SKM-1 (cell line): ENCODE measurements at regions not wholly inside any gene's neighbourhood (a gene's known extent, or its start where the extent isn't known, plus 50 kb on each side); places are given as distances from the start of the nearest gene placed in this dataset.

Source experiments
- DNase-seq: peaks from one replicate; lab custom pipeline; 2025; ENCODE audit not compliant: unreplicated experiment; lab: John Stamatoyannopoulos, UW

DNA sequence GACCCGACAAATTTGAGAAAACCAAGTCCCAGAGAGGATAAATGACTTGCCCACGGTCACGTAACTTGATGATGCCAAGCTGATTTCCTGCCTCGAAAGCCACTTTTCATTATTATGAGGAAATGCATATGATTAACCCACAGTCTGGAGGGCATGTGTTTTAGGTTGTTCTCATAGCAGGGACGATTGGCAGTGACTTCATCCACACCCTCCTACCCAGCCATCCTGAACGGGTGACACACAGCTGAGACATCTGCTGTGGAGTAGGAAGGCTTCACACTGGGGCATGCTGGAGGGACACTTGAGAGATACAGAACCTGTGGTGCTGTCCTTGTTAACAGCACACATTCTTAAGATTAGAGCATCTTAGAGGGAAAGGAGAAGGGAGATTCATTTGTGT is 65.4 kb upstream of the WDFY2 start:
- no peak for DNase-seq

GRCh38 chr13:51519771-51520216 is 64.5 kb upstream of the WDFY2 start:
- no peak for DNase-seq

GRCh38 chr13:51520524-51520923 is 63.7 kb upstream of the WDFY2 start:
- peak; percentile 15 for DNase-seq

GRCh38 chr13:51523082-51523518 is 61.2 kb upstream of the WDFY2 start:
- DNase-seq, result peak; percentile 52

- no peak for DNase-seq
Measured at GRCh38 chr13:51524312-51524711, 60.0 kb upstream of the WDFY2 start.

GRCh38 chr13:51524829-51525566 is 59.3 kb upstream of the WDFY2 start:
- no peak for DNase-seq

- DNase-seq, result no peak
Measured at GRCh38 chr13:51525567-51526167, 58.6 kb upstream of the WDFY2 start.

GRCh38 chr13:51526202-51526601 is 58.1 kb upstream of the WDFY2 start:
- no peak for DNase-seq

DNA sequence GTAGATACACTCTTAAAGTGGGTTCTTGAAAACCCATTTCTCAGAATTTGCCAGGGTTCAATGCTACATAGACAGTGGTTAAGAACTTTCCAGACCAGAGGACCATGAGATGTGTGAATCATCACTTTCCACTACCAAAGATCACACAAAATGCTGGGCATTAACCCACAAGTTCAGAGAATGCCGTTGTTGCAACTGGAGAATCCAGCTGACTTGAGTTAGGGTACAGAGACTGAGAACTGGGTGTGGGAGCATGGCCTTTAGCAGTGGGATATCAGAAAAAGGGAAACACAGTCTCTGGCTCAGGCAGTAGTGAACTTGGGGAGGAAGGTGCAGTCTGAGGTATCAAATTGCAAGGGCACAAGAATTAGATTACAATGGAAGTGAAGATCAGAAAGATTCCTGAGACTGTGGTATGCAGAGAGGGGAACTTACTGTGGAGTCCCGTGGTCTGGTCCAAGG is 51.5 kb upstream of the WDFY2 start:
- DNase-seq, result no peak

DNA sequence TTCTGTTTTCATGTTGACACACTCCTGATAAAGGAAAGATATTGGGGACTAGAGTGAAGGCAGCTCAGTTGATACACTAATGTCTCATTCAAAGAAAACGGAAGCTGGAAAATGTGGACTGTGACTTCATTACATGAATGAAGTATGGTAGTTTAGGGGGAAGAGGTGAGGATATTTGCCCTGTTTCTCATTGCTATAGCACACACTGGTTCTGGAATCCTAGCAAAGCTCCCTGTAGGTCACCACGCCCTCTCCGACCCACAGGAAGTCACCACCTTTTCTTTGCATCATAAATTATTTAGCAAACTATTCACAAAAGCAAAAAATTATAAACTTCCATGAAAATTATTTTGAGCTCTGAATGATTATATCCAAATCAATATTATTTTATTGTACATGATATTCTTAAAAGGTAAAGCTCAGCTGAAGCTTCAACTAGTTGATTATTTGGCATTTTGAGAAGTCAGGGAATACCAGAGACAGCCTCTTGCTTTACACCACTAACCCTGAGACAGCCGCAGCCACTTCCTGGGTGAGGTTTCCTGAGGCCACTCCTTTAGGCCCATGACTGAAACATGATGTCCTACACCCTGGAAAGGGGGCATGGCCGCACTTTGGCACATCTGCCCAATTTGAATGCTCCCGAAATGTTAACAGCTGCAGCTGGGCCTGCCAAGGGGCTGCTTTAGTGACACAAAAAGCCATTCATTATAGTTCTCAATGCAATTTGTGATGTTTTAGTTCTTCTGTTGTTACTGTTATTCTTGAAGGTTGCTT is 50.0 kb upstream of the WDFY2 start:
- DNase-seq, result peak; percentile 66
